PFSK-1 (cell line): ENCODE measurements at regions not wholly inside any gene's neighbourhood (a gene's known extent, or its start where the extent isn't known, plus 50 kb on each side); places are given as distances from the start of the nearest gene placed in this dataset.

Experiments used
- FOXP2 ChIP-seq: optimal IDR thresholded peaks from 2 replicates; pipeline ENCODE3; 2011; ENCODE audit warnings: borderline replicate concordance, control low read depth, inconsistent platforms; ENCODE audit not compliant: insufficient read depth; ENCODE audit errors: extremely low read length, extremely low read depth
- POLR2AphosphoS5 ChIP-seq: IDR thresholded peaks from 2 replicates; pipeline ENCODE4 v1.6.1; 2012; ENCODE audit warnings: low read depth, mild to moderate bottlenecking, control low read depth, low read length, moderate library complexity
- REST ChIP-seq, 2 experiments: IDR thresholded peaks; 2 replicates each; pipeline versions ENCODE4 v1.6.1 to v1.8.0; 2011 to 2012; ENCODE audit warnings: low read depth in 2 of 2, low read length in 2 of 2, control low read depth in 1 of 2, inconsistent platforms in 1 of 2, mild to moderate bottlenecking in 1 of 2, moderate library complexity in 1 of 2; ENCODE audit not compliant: insufficient read depth in 1 of 2
- SIN3A ChIP-seq: IDR thresholded peaks from 2 replicates; pipeline ENCODE4 v1.6.1; 2012; ENCODE audit warnings: mild to moderate bottlenecking, low read length, moderate library complexity, borderline replicate concordance; ENCODE audit not compliant: insufficient read depth
- TAF1 ChIP-seq: IDR thresholded peaks from 2 replicates; pipeline ENCODE4 v1.6.1; 2012; ENCODE audit warnings: low read length, control low read depth, borderline replicate concordance; ENCODE audit not compliant: insufficient read depth

- TF ChIP-seq REST (IDR thresholded peaks at IDR 0.05; ENCODE audit: insufficient read depth in 1 of 2, low read depth in 2 of 2, low read length in 2 of 2) (no peak), SIN3A (no peak), POLR2AphosphoS5 (no peak), TAF1 (no peak), FOXP2 (no peak)
Measured at GRCh38 chr13:42445354-42445753, 128.6 kb upstream of the TNFSF11 start.
